Endothelial cell of hepatic sinusoid (primary cell): ENCODE measurements at regions not wholly inside any gene's neighbourhood (a gene's known extent, or its start where the extent isn't known, plus 50 kb on each side); places are given as distances from the start of the nearest gene placed in this dataset.

Experiments used
- in situ Hi-C: cut with HindIII; loops from 2 replicates; pipeline ENCODE4 v1.10.0; 2017; ENCODE audit warnings: low sequenced_read_pairs

GRCh38 chr13:22047082-22047784 is 376.4 kb downstream of the FGF9 start:
- in situ Hi-C loops: no loop called here

DNA sequence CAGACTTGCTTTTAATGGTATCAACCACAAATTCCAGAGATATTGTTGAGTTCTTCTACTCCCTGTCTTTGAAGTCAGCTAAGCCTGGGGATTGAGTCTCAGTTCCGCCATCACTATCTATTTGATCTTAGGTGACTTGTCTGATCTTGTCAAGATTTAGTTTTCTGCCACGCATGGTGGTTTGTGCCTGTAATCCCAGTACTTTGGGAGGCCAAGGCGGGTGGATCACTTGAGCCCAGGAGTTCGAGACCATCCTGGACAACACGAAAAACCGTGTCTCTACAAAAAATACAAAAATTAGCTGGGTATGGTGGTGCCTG is 376.9 kb downstream of the FGF9 start:
- in situ Hi-C loops: no loop called here

- in situ Hi-C loops: no loop called here
Measured at GRCh38 chr13:22049384-22049783, 378.5 kb downstream of the FGF9 start.

- in situ Hi-C loops: no loop called here
Measured at GRCh38 chr13:22050951-22051563, 380.2 kb downstream of the FGF9 start.

DNA sequence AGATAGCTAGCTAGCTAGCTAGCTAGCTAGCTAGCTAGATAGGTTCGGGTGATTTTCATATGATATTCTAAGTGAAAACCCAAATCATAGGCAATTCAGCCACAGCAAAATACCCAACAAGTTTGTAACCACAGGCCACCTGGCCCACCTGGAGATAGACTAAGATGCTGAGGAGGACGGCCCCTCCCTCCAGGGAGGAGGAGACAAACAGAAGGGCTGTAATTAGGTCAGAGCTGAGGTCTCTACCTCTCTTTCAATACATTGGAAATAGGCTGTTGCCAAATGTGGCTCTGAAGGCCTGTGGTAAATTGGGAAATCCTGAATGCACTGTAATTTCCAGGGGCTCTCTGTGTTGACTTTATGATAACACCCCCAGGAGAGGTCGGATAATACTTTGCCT is 382.2 kb downstream of the FGF9 start:
- in situ Hi-C loops: no loop called here

- in situ Hi-C loops: no loop called here
Measured at GRCh38 chr13:22055259-22055658, 384.4 kb downstream of the FGF9 start.

DNA sequence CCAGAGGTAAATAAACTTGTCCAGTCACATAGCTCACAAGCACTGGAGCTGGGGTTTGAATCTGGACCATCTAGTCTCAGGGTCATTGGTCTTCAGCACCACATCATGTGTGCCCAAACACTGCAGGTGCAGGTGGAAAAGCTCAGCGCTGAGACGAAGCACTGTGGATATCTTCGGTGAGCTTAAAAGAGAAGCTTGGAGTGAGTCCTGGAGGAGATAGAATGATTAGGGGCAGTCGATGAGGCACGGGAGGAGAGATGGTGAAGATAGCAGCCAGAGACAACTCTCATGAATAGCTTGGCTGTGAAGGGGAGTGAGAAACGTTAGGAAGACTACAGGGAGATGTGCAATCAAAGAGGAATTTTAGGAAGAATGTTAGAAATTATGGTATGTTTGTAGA is 389.3 kb downstream of the FGF9 start:
- in situ Hi-C loops: no loop called here

- in situ Hi-C loops: no loop called here
Measured at GRCh38 chr13:22061371-22061805, 390.5 kb downstream of the FGF9 start.

GRCh38 chr13:22061806-22062391 is 391.0 kb downstream of the FGF9 start:
- in situ Hi-C loops: no loop called here

GRCh38 chr13:22062478-22063205 is 391.8 kb downstream of the FGF9 start:
- in situ Hi-C loops: no loop called here

DNA sequence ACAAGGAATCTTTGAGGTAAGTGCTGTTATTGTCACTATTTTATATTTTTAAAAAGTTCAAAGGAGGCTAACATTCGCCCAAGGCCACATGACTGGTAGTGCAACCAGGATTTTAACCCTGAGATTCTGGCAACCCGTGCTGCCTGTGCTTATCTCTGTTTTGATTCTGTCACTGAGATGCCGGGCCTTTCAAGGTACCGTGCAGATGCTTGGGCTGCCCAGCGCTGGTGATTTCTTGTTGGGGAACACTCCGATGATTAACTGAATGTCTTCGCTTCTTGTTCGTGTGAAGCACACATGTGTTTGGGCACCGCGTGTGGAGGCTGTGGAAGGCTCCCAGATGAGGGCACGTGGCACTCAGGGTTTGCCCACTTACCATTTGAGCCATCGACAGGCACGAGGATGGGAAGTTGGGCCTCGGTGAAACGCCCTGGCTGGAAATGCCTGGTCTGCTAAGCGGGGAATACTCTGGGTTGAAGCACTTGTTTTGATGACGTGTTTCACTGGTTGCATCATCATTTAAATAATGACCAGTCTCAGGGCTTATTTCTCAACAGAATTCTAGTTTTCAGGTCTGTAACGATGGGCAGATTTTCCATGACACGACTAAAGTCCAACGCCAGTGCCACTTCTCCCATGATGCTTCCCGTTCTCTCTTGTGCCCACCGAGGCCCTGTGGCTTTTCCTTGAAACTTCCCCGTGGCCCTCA is 392.7 kb downstream of the FGF9 start:
- in situ Hi-C loops: no loop called here

- in situ Hi-C loops: no loop called here
Measured at GRCh38 chr13:22064854-22065620, 394.2 kb downstream of the FGF9 start.

GRCh38 chr13:22073718-22074117 is 402.8 kb downstream of the FGF9 start:
- in situ Hi-C loops: no loop called here

DNA sequence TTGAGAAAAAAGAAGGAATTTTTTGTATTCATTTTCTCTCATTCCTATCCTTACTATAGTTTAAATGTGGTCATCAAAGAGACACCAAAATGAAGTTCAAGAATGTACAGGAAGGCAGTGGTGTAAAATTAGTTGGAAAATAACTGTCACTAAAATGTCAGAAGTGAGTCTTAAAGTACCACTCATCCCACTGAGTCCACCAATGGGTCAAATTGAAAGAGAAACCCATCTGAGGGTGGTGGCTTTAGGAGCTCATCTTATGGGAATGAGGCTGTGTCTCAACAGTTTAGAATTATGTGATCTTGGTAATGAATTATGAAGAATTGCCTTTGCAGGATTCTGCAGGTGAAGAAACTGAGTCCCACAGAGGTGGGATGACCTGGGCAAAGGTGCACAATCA is 403.5 kb downstream of the FGF9 start:
- in situ Hi-C loops: no loop called here

- in situ Hi-C loops: no loop called here
Measured at GRCh38 chr13:22076658-22077057, 405.8 kb downstream of the FGF9 start.

DNA sequence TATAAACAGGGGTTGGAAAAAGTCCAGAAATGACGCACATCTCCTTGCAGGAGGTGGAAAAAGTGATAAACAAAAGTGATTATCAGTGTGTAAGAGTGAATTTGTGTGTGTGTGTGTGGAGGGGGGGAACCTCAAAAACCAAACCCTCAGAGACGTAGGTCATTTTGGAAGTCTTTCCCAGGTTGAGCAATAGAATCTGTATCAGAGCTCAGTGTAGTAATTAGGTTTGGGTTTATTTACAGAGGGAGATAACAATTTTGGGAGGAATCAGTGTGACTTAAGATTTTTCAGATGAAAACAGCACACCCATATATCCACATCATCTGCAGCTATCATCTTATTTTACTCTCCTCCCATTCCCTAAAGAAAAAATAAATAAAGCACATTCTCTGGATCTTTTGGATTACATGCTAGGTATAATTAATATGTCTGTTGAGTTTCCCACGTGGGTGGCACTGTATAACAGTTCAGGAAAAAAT is 406.4 kb downstream of the FGF9 start:
- in situ Hi-C loops: no loop called here

- in situ Hi-C loops: no loop called here
Measured at GRCh38 chr13:22077764-22078163, 406.9 kb downstream of the FGF9 start.

- in situ Hi-C loops: no loop called here
Measured at GRCh38 chr13:22079961-22080360, 409.1 kb downstream of the FGF9 start.

DNA sequence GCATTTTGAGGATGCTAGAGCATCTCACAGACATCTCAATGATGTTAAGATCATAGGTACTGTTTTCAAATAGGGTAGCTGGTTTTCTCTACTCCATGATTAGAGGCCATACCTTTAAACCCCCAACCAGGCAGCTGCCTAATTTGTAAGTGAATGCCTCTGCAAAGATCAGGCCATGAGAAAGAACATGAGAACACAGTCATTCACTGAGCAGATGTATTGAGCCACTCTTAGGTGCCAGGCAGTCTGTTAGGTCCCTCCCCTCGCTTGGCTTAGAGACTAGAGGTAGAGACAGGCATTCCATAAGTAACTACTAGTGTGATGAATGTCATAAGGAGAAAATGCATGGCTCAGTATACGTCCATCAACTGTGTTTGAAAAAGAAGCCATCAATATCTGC is 410.0 kb downstream of the FGF9 start:
- in situ Hi-C loops: no loop called here

DNA sequence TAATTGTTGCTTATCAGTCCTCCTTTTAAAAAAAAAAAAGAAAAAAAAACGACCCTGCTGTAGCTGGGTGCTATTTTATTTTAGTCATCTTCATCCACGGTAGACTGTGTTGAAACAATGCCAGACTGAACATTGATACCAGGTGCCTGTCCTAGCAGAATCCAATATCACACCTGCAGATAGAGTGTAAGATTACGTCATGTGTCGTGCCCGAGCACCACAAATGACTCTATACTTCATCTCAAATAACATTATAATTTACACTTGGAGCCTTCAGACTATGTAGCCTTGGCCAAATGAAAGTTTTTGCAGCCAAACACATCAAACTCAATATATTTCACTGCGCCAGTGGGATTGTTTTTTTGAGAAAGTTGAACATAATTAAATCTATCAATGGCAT is 410.6 kb downstream of the FGF9 start:
- in situ Hi-C loops: no loop called here
